ENCODE measurements at regions not wholly inside any gene's neighbourhood (a gene's known extent, or its start where the extent isn't known, plus 50 kb on each side); places are given as distances from the start of the nearest gene placed in this dataset.

- TF ChIP-seq POLR2A (IDR thresholded peaks at IDR 0.05), result no peak
- TF ChIP-seq CTCF (IDR thresholded peaks at IDR 0.05), result no peak
These were observed 986.5 kb downstream of the TBC1D22A start for GRCh38 chr22:47748957-47749356.

All from adrenal gland (tissue), 5 donors.